GM13976 (cell line): ENCODE measurements at regions not wholly inside any gene's neighbourhood (a gene's known extent, or its start where the extent isn't known, plus 50 kb on each side); places are given as distances from the start of the nearest gene placed in this dataset.

Experiments
- DNase-seq: peaks from one replicate; pipeline ENCODE4 v3.0.0; 2012; ENCODE audit warnings: low spot score
- CTCF ChIP-seq: IDR thresholded peaks from 2 replicates; pipeline ENCODE4 v1.5.1; 2012; ENCODE audit warnings: borderline replicate concordance, mild to moderate bottlenecking; ENCODE audit not compliant: insufficient read depth; ENCODE audit errors: extremely low read depth, missing control alignments, control extremely low read depth
- in situ Hi-C: fragments of 300-500 bp; cut with MboI; formaldehyde crosslinking; loops from one replicate; pipeline ENCODE4 v1.12.0; 2022; ENCODE audit warnings: low sequenced_read_pairs, mixed read lengths, inconsistent platforms; ENCODE audit not compliant: unreplicated experiment

GRCh38 chr3:28008235-28008634 is 233.2 kb upstream of the CMC1 start:
- in situ Hi-C loops = no loop called here
- no peak for DNase-seq
- no peak for TF ChIP-seq CTCF

- DNase-seq = no peak
- no peak for TF ChIP-seq CTCF
- in situ Hi-C loops = no loop called here
These were observed 228.6 kb upstream of the CMC1 start for GRCh38 chr3:28012830-28013229.

GRCh38 chr3:28013864-28014473 is 227.4 kb upstream of the CMC1 start:
- in situ Hi-C loops = no loop called here
- peak; percentile 10 for DNase-seq
- no peak for TF ChIP-seq CTCF

GRCh38 chr3:28018925-28019718 is 222.3 kb upstream of the CMC1 start:
- in situ Hi-C loops = no loop called here
- no peak for TF ChIP-seq CTCF
- no peak for DNase-seq

GRCh38 chr3:28019740-28020139 is 221.7 kb upstream of the CMC1 start:
- in situ Hi-C loops = no loop called here
- no peak for TF ChIP-seq CTCF

GRCh38 chr3:28022916-28023315 is 218.5 kb upstream of the CMC1 start:
- in situ Hi-C loops = no loop called here
- no peak for DNase-seq
- TF ChIP-seq CTCF = no peak

More at GRCh38 chr3:28019740-28020139, 221.7 kb upstream of the CMC1 start:
- no peak for DNase-seq
